DOHH2 (cell line): ENCODE measurements at regions not wholly inside any gene's neighbourhood (a gene's known extent, or its start where the extent isn't known, plus 50 kb on each side); places are given as distances from the start of the nearest gene placed in this dataset.

Experiments
- H3F3A ChIP-seq: fragments of 200-600 bp; sonication (generic), shearing (Covaris generic); 2 replicates; pipeline ENCODE4 v1.6.0; 2016; ENCODE audit warnings: antibody characterized with exemption, mild to moderate bottlenecking; ENCODE audit not compliant: control insufficient read depth, insufficient read depth
- H3K27ac ChIP-seq: fragments of 200-600 bp; sonication (generic); 2 replicates; pipeline ENCODE4 v1.5.1; 2014; ENCODE audit warnings: low read depth, mild to moderate bottlenecking, low read length, moderate library complexity
- H3K27me3 ChIP-seq: fragments of 200-600 bp; sonication (generic); 2 replicates; pipeline ENCODE4 v1.6.1; 2014; ENCODE audit warnings: mild to moderate bottlenecking, low read length, mixed read lengths; ENCODE audit not compliant: control insufficient read depth
- H3K36me3 ChIP-seq: fragments of 200-600 bp; sonication (generic); 2 replicates; pipeline ENCODE4 v1.6.1; 2014; ENCODE audit warnings: mild to moderate bottlenecking, low read length, moderate library complexity, mixed read lengths; ENCODE audit not compliant: control insufficient read depth
- H3K4me1 ChIP-seq: fragments of 200-600 bp; sonication (generic); 2 replicates; pipeline ENCODE4 v1.6.1; 2014; ENCODE audit warnings: mild to moderate bottlenecking, low read length, mixed read lengths; ENCODE audit not compliant: control insufficient read depth
- H3K4me2 ChIP-seq: fragments of 200-600 bp; sonication (generic); 2 replicates; pipeline ENCODE4 v1.6.0; 2014; ENCODE audit warnings: mild to moderate bottlenecking, low read length, moderate library complexity
- H3K4me3 ChIP-seq: fragments of 200-600 bp; sonication (generic); 2 replicates; pipeline ENCODE4 v1.5.1; 2014; ENCODE audit warnings: mild to moderate bottlenecking, low read length, mixed read lengths
- H3K79me2 ChIP-seq: fragments of 200-600 bp; sonication (generic); 2 replicates; pipeline ENCODE4 v1.6.1; 2014; ENCODE audit warnings: mild to moderate bottlenecking, low read length, mixed read lengths; ENCODE audit not compliant: control insufficient read depth
- H3K9me2 ChIP-seq: fragments of 200-600 bp; sonication (generic); replicated peaks from 2 replicates; pipeline ENCODE4 v1.6.1; 2014; ENCODE audit warnings: mild to moderate bottlenecking, low read length, mixed read lengths; ENCODE audit not compliant: control insufficient read depth
- H3K9me3 ChIP-seq: fragments of 200-600 bp; sonication (generic); 2 replicates; pipeline ENCODE4 v1.6.1; 2014; ENCODE audit warnings: antibody characterized with exemption, low read length, mixed read lengths; ENCODE audit not compliant: control insufficient read depth, insufficient read depth
- H4K20me1 ChIP-seq: fragments of 200-600 bp; sonication (generic); 2 replicates; pipeline ENCODE4 v1.6.0; 2014; ENCODE audit warnings: low read depth, mild to moderate bottlenecking, antibody characterized with exemption, low read length, moderate library complexity; ENCODE audit not compliant: control insufficient read depth, insufficient read depth
- EZH2phosphoT487 ChIP-seq: fragments of 200-600 bp; sonication (generic); IDR thresholded peaks from 2 replicates; pipeline ENCODE4 v1.6.1; 2017; ENCODE audit warnings: borderline replicate concordance, mild to moderate bottlenecking, antibody characterized with exemption, low read length, moderate library complexity, mixed read lengths
- TF ChIP-seq, protein P1 (sequence below): fragments of 200-600 bp; sonication (generic); IDR thresholded peaks from one replicate; pipeline ENCODE4 v1.5.1; 2014; ENCODE audit warnings: antibody characterized with exemption, mild to moderate bottlenecking, low read depth, low read length; ENCODE audit not compliant: poor library complexity, severe bottlenecking

DNA sequence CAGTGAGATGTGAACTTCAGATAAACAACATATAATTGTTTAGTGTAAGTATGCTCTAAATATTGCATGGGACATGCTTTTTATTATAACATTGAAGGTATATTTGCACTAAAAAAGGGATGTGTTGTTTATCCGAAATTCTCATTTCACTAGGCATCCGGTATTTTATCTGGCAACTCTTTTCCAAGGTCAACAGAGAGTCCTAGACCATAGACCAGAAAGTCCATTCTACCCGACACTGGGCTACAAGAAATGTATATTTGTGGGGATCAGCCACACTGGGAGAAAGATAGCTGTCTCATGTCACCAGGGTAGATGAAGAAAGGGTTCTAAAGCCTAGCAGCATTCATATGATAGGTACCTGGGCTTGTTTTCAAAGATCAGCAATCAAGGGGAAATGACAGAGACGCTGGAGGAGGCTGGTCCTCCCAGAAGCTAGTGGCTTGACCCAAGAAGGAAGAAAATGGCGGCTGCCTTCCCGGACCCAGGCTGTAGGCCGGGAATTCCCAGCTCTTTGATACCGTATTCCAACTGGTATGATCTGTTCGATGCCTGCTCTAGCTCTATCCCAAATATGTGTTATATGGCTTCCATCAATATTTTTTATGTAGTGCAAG lies 161.1 kb upstream of the IRF2BP2 start:
- peaks cover 13% of the 10 kb centered on the region for H3K27me3 ChIP-seq
- H3K79me2 ChIP-seq: no peaks in the 10 kb centered on the region
- no peaks in the 10 kb centered on the region for H3F3A ChIP-seq
- no peak for TF ChIP-seq EZH2phosphoT487
- TF ChIP-seq, protein P1, sequence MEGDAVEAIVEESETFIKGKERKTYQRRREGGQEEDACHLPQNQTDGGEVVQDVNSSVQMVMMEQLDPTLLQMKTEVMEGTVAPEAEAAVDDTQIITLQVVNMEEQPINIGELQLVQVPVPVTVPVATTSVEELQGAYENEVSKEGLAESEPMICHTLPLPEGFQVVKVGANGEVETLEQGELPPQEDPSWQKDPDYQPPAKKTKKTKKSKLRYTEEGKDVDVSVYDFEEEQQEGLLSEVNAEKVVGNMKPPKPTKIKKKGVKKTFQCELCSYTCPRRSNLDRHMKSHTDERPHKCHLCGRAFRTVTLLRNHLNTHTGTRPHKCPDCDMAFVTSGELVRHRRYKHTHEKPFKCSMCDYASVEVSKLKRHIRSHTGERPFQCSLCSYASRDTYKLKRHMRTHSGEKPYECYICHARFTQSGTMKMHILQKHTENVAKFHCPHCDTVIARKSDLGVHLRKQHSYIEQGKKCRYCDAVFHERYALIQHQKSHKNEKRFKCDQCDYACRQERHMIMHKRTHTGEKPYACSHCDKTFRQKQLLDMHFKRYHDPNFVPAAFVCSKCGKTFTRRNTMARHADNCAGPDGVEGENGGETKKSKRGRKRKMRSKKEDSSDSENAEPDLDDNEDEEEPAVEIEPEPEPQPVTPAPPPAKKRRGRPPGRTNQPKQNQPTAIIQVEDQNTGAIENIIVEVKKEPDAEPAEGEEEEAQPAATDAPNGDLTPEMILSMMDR: no peak
- H3K4me1 ChIP-seq: peaks cover 6% of the 10 kb centered on the region
- H3K9me3 ChIP-seq: no peaks in the 10 kb centered on the region
- H3K36me3 ChIP-seq: no peaks in the 10 kb centered on the region
- H3K4me2 ChIP-seq: no peak overlapping the region
- no peak overlapping the region for H3K27ac ChIP-seq
- H4K20me1 ChIP-seq: no peaks in the 10 kb centered on the region
- no peak overlapping the region for H3K4me3 ChIP-seq
- no peaks in the 10 kb centered on the region; the same call in 1 of the 2 replicates for H3K9me2 ChIP-seq

DNA sequence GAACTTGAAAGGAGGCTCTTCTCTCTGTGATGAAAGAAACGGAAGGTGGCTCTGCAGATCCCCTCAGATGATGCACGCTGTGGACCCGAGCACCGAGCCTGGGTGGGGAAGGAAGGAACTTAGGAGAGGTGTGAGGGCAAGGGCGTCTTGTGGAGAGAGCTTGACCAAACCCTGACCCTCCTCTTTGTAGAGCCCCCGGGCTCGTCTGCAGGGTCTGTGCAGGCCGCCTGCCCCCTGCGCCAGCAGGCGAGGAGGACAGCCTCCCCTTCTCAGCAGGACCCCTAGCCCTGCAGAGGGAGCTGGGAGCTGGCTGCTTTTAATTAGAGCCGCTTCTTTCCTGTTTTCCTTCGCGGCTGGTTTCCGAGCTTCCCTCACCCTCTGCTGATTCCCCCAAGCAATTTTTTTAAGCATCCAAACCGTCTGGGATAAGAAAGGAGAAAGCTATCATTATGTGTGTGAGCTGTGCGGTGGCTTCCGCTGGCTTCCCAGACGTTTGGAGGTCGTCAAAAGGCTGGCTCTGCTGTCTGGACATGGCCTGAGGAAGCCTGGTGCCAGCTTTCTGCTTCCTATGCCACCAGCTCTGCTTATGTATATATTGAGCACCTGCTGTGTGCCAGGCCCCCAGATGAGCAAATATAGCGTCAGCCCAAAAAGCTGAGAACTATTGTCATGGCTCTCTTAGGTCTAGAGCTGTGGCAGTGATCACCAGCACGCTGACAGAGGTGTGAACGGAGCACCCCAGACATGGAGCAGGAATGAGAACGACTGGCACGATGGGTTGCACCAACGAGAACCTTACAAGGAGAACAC lies 160.2 kb upstream of the IRF2BP2 start:
- Histone ChIP-seq H3K4me3 (no peak overlapping the region), H3K79me2 (no peaks in the 10 kb centered on the region), H3F3A (no peaks in the 10 kb centered on the region), H3K27ac (no peak overlapping the region), H4K20me1 (no peaks in the 10 kb centered on the region), H3K9me2 (no peaks in the 10 kb centered on the region; the same call in 1 of the 2 replicates), H3K9me3 (no peaks in the 10 kb centered on the region), H3K27me3 (peaks cover 15% of the 10 kb centered on the region), H3K36me3 (no peaks in the 10 kb centered on the region), H3K4me1 (peaks cover 6% of the 10 kb centered on the region), H3K4me2 (no peak overlapping the region)
- TF ChIP-seq, protein P1: no peak
- no peak for TF ChIP-seq EZH2phosphoT487

DNA sequence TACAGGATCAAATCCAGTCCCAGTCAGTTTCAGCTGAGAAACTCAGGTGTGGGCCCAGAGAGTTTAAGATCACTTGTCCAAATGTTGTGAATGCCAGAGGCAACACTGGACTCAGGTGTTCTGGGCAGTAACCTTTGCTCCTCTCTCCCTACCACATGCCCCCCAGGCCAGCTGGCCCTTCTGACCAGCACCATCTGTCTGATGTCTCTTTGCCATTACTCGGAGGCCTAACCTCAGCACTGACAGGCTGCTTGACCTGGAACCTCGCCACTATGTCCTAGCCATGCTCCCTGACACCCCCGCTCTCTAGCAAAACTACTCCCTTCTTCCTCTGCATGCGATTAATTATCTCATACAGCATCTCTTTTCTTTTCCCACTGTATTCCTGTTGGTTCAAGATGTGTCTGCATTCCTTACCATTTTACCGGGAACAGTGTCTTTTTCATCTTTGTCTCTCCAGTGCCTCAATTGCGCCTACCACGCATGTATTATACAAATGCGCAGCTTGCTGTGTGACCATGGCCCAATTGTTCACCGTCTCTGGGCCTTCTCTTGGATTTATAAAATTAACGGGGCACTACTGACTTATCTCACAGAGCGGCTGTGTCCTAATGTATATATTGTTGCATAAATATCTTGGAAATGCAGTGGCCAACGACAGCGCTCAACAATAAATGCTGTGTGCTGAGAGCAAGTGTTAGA lies 159.5 kb upstream of the IRF2BP2 start:
- no peaks in the 10 kb centered on the region for H3K36me3 ChIP-seq
- no peak overlapping the region for H3K4me2 ChIP-seq
- H3K9me3 ChIP-seq: no peaks in the 10 kb centered on the region
- H3K79me2 ChIP-seq: no peaks in the 10 kb centered on the region
- peaks cover 6% of the 10 kb centered on the region for H3K4me1 ChIP-seq
- no peaks in the 10 kb centered on the region for H3F3A ChIP-seq
- H4K20me1 ChIP-seq: no peaks in the 10 kb centered on the region
- peaks cover 17% of the 10 kb centered on the region for H3K27me3 ChIP-seq
- TF ChIP-seq, protein P1: no peak
- TF ChIP-seq EZH2phosphoT487: no peak
- no peaks in the 10 kb centered on the region; the same call in 1 of the 2 replicates for H3K9me2 ChIP-seq
- no peak overlapping the region for H3K4me3 ChIP-seq
- H3K27ac ChIP-seq: no peak overlapping the region
